SH-SY5Y (cell line): ENCODE measurements at regions not wholly inside any gene's neighbourhood (a gene's known extent, or its start where the extent isn't known, plus 50 kb on each side); places are given as distances from the start of the nearest gene placed in this dataset.

ENCODE experiments used
- GATA2 ChIP-seq: IDR thresholded peaks from 2 replicates; pipeline ENCODE4 v1.6.1; 2011; ENCODE audit warnings: mild to moderate bottlenecking, low read depth, low read length
- GATA3 ChIP-seq: IDR thresholded peaks from 2 replicates; pipeline ENCODE4 v1.6.1; 2011; ENCODE audit warnings: low read depth, mild to moderate bottlenecking, low read length, moderate library complexity

DNA sequence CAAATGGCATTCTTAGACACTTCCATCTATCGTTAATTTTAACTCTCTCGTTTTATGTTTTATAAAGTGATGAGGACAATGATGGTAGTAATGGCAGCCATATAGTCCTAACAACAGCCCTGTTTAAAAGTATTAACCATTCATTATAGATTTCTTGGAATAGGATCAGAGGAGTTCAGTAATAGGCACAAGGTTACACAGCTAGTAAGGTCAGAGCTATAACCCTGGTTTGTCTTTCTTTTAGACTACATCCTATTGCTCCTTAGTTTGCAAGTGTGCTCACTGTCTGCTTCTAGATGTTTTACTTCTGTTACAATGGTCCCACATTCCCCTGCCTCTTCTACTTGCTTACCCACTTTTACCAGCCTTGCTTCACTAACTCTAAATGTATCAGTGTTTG is 50.9 kb downstream of the TLCD4 start:
- TF ChIP-seq GATA3: no peak
- no peak for TF ChIP-seq GATA2
